Cardiac septum (tissue), 1 donor: ENCODE measurements at regions not wholly inside any gene's neighbourhood (a gene's known extent, or its start where the extent isn't known, plus 50 kb on each side); places are given as distances from the start of the nearest gene placed in this dataset.
"Not testable (repeated sequence)": the region's sequence is repeated elsewhere in the genome, so short reads cannot be mapped to it uniquely, and the experiment has no call there.

ENCODE experiments used
- DNase-seq: peaks from one replicate; pipeline ENCODE4 v3.0.0-alpha.2; 2020; ENCODE audit warnings: low spot score
- intact Hi-C: fragments of 100-400 bp; cut with DNase I; formaldehyde crosslinking; loops from one replicate; pipeline ENCODE4 v1.14.0; 2022
- donor health status: DM: no; HTN: no; CAD: no.

DNA sequence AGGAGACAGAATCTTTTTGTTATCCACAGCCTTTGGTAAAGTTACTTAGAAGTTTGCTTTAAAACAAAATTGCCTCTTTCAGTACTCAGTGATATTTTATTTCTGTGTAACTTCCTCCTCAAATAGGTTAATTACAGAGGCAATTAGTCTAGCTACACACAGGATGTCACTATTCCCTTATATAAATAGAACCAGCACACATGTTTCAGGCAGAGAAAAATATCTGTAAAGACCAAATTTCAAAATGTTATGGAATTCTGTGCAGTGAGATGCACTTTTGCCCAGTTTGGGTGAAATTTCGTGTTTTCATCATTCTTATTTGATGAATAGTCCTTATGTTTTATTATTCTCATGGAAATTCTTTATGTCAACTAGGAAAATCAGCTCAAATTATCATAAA is 410.6 kb upstream of the SOX5 start:
- no peak for DNase-seq
- intact Hi-C loops, result no loop called here

DNA sequence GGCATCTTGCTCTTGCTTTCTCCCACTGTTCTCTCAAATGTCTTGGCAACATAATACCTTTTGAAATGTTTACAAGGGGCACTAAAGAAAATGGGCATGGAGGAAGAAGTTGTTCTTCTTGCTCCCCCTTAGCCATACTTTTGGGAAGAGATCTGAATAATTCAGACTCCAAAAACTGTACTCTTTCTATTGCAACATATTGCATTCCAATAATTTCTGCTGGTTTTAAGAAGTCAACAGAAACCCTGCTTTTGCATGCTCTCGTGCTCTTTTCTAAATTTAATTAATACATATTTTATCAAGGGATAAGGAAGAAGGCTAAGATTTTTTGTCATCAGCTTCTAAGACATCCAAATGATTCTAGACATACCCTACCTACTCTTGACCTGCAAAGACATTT is 409.9 kb upstream of the SOX5 start:
- no peak for DNase-seq
- intact Hi-C loops, result no loop called here

- intact Hi-C loops, result no loop called here
- no peak for DNase-seq
These were observed 406.9 kb upstream of the SOX5 start for GRCh38 chr12:24356240-24356804.

DNA sequence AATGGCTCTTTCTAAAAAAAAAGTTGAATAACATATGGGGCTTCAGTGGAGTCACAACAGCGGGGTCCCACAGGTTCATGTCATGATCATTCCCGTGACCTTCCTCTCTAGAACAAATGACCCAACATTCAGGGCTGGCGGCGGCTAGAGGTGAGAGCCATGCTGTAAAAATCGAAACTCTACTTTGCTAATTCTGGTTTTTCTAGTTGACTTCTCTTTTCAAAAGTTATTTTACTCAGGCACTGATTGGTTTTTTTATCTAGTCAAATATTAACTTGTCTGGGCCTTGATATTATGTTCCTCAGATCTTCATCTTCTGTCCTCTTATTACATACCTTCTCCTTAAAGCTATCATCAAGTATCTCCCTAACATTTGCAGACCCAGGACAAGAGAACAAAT is 402.9 kb upstream of the SOX5 start:
- DNase-seq, result no peak
- intact Hi-C loops, result no loop called here

GRCh38 chr12:24349051-24349799 is 399.8 kb upstream of the SOX5 start:
- no peak for DNase-seq
- intact Hi-C loops, result no loop called here

DNA sequence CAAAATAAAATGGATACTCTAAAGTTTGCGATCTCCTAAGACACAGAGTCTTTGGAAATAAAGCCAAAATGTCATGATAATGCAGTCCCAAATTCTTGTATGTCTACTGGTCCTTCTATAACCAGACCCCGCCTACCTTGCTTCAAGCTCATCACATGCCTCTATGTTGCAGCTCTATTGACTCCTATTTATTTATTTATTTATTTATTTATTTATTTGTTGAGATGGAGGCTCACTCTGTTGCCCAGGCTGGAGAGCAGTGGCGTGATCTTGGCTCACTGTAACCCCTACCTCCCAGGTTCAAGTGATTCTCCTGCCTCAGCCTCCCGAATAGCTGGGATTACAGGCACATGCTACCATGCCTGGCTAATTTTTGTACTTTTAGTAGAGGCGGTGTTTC is 398.7 kb upstream of the SOX5 start:
- intact Hi-C loops, DNase-seq: not testable (repeated sequence)

DNA sequence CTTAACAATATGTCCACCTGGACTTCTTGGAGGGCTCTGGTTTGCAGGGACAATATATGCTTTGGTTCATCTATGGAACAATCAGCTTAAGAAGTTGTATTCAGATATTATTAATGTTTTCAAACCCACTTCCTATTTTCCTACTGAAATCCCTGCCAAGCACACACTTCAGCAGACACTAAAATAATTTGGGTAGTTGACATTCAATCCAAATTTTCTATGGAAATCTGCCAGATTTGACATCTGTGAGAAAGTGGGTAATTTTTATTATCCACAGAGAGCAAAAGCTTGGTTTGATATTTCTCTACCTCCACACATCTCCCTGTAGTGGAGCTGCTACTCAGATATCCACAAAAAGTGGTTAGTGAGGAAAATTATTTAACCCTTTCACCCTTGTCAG is 378.8 kb upstream of the SOX5 start:
- intact Hi-C loops, result no loop called here
- no peak for DNase-seq

- intact Hi-C loops, result no loop called here
- no peak for DNase-seq
These were observed 375.9 kb upstream of the SOX5 start for GRCh38 chr12:24325331-24325730.

DNA sequence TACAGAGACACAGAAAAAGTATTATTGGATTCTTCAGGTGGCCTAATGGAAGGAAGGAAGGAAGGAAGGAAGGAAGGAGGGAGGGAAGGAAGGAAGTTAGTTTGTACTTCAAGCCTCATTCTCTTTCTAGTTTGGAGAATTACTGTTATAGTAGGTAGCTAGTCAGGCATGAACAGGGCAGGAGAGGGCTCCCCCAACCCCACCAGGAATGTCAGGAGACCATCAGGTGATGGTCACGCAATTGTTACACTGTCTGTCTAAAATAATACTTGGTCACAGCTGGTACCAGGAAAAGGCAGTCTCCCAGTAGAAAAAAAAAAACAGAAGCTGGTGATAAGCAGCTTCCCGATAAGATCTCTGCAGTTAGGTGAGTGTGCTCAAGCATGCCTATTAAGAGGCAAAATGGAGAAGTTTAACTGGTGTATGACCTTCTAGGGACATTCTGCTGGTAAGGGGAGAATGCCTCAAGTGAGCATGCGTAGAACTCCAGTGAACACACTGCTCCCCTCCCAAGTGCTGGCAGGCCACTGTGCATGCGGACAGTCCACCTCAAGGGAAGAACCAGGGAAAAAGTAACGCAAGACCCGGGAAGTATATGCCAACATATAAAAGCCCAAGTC is 358.4 kb upstream of the SOX5 start:
- DNase-seq, result no peak
- intact Hi-C loops, result no loop called here

DNA sequence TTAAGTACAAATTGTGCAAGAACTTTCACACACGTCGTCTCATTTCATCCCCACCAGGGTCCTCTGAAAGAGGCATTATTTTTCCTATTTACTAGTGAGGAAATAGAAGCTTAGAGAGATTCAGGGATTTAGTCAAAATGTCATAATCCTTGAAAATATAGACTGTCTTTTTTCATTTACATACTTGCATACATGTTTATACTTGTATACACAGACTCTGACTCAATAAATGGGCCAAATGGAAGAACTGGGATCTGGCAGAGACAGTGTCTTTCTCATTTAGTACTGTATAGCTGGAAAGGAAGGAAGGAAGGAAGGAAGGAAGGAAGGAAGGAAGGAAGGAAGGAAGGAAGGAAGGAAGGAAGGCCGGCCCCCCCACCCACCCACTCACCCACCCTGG is 357.7 kb upstream of the SOX5 start:
- no peak for DNase-seq
- intact Hi-C loops, result no loop called here

GRCh38 chr12:24306001-24306400 is 356.5 kb upstream of the SOX5 start:
- intact Hi-C loops, result no loop called here
- DNase-seq, result no peak

DNA sequence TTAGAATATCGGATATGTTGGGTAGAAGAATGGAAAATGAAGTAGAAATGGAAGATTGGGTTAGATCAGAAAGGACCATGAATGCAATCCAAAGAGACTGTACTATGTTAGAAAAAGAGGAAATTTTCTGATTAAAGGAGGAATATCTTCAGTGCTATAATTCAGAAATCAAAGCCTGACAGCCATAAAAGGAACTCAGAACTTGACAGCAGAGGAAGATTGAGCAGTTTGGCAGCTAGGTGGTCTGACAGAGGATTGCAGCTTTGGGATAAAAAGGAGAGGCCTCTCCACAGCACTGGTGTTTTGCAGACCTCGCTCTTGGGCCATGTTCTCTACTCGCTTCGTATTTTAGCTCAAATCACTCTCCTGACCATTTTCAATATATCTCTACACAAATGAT is 354.8 kb upstream of the SOX5 start:
- DNase-seq, result no peak
- intact Hi-C loops, result loop anchor here (5.0 kb wide), 1 partner anchor 202 kb away; no protein-coding TSS in a partner anchor

DNA sequence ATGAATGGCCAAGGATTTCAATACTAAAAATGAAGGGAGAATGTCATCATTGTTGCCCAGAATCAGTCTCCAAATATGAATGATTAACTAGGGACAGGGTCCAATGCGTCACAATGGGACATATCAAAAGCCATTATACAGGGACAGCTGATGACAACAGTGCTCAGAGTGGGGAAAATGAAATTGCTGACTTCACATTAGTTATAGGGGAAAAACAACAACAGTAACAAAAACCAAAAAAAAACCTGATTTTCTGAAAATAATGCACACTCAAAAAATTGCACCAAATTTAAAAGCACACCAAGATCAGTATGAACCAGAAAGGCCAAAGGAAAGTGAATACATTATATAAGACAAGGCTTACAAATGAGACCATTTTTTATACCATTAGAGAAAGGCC is 353.2 kb upstream of the SOX5 start:
- intact Hi-C loops, result loop anchor here (5.0 kb wide), 1 partner anchor 200 kb away; no protein-coding TSS in a partner anchor
- DNase-seq, result no peak

GRCh38 chr12:24297516-24297915 is 348.0 kb upstream of the SOX5 start:
- intact Hi-C loops, result no loop called here
- no peak for DNase-seq

DNA sequence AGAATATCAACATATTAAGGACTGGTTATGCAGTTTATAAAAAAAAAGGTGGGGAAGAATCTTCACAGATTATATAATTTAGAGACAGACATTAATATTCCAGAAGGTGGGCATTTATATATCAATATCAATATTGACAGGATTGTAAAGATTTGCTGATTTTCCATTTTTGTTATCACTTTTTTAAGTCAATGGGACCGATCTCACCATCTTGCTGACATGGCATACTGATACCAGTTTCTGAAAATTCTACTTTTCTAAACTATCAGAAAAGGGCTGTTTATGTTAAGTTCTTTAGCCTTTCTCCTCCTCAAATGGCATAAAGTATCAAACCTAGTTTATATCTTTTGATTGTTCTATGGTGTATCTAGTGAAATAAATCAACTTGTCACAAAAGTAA is 344.1 kb upstream of the SOX5 start:
- no peak for DNase-seq
- intact Hi-C loops, result no loop called here

GRCh38 chr12:24287963-24288362 is 338.5 kb upstream of the SOX5 start:
- intact Hi-C loops, result no loop called here
- no peak for DNase-seq

GRCh38 chr12:24285448-24285847 is 336.0 kb upstream of the SOX5 start:
- intact Hi-C loops, result no loop called here
- DNase-seq, result no peak

GRCh38 chr12:24281341-24281740 is 331.9 kb upstream of the SOX5 start:
- DNase-seq, result no peak
- intact Hi-C loops, result no loop called here

DNA sequence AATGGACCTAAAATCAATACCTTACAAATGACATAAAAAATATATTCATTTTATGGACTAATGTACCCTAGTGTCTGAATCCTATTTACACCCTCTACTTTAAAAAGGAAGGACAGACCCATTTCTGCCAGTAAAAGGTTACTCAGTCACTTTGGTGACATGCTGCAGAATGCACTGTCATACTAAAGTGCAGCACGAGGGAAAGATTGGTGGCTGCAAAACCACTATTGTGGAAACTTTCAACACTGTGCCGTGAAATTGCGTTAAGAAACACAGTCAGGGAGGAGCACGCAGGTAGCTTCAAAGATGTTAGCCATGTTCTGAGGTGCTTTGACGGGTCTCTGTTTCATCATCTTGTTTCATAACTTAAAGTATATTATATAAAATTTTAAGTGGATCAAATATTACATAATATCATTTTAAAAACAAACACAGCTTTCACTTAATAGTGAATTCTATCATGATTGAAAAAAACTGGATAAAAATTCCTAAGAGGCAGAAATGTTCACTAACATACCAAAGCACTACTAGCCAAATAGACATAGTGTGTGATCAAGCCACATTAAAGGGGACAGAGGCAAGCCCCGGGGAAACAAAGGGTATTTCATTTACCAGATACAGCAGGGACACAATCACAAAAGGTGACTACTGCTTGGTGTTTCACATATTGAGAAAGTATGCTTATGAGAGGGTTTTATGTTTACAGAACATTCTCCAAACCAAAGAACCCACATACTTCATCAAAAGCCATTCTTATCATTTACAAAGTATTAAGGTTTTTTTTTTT is 330.8 kb upstream of the SOX5 start:
- no peak for DNase-seq
- intact Hi-C loops, result no loop called here

GRCh38 chr12:24278832-24279231 is 329.4 kb upstream of the SOX5 start:
- intact Hi-C loops, result no loop called here
- DNase-seq, result no peak
